B cell (primary cell): ENCODE measurements at regions not wholly inside any gene's neighbourhood (a gene's known extent, or its start where the extent isn't known, plus 50 kb on each side); places are given as distances from the start of the nearest gene placed in this dataset.

Experiments used
- CTCF ChIP-seq: fragments of 200-600 bp; IDR thresholded peaks from one replicate; pipeline ENCODE4 v1.8.0; 2022; ENCODE audit warnings: antibody characterized with exemption, mild to moderate bottlenecking
- EZH2 ChIP-seq: IDR thresholded peaks from 2 replicates; pipeline ENCODE4 v1.6.1; 2012; ENCODE audit warnings: borderline replicate concordance, low read depth, mild to moderate bottlenecking, moderate library complexity, low read length; ENCODE audit not compliant: insufficient read depth, poor library complexity, severe bottlenecking

DNA sequence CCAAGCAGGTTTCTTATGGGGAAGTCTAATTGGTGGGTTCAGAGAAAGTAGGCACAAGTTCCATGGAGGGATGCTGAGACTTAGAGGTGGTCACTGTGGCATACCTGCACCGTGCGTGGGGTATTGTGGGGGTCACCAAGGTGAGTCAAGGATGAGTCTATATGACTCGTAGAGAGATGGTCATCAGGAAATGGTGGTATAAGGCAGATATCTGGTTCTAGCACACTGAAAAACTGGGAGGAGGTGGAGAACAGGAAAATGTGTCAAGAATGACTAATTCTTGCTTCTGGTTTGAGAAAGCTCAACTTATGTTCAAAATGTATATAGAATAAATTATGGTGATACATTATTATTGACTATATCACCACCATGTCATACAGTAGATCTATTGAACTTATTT, 258.1 kb downstream of the RAB38 start:
- TF ChIP-seq CTCF (no peak), EZH2 (no peak)
